PC-9 (cell line): ENCODE measurements at regions not wholly inside any gene's neighbourhood (a gene's known extent, or its start where the extent isn't known, plus 50 kb on each side); places are given as distances from the start of the nearest gene placed in this dataset.

Experiments used
- EZH2 ChIP-seq: fragments of 200-600 bp; sonication (generic); IDR thresholded peaks from 2 replicates; pipeline ENCODE4 v1.8.0; 2017; ENCODE audit warnings: antibody characterized with exemption, low read depth
- TF ChIP-seq, protein P1 (sequence below): fragments of 200-600 bp; sonication (generic); conservative IDR thresholded peaks from 2 replicates; pipeline ENCODE4 v1.6.1; 2017; ENCODE audit warnings: mixed run types, antibody characterized with exemption, mild to moderate bottlenecking, moderate library complexity

DNA sequence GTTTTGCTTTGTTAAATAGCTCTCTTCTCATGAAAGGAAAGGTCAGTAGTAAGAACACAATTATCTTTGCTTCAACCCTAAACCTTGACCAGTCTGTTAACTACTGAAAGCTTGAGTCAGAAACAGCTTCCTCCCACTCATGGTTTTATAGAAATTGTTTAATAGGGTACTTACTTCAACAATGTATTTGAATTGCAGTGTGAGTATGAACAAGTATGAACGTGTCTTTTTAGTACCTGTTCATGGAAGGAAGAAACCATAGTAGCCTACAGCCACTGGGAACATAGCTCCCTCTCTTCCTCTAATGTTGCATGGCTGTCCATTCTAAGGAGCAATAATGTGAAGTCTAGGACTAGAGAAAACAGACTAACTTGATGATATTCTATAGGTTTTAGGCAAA, 311.0 kb downstream of the MCTP2 start:
- TF ChIP-seq, protein P1, sequence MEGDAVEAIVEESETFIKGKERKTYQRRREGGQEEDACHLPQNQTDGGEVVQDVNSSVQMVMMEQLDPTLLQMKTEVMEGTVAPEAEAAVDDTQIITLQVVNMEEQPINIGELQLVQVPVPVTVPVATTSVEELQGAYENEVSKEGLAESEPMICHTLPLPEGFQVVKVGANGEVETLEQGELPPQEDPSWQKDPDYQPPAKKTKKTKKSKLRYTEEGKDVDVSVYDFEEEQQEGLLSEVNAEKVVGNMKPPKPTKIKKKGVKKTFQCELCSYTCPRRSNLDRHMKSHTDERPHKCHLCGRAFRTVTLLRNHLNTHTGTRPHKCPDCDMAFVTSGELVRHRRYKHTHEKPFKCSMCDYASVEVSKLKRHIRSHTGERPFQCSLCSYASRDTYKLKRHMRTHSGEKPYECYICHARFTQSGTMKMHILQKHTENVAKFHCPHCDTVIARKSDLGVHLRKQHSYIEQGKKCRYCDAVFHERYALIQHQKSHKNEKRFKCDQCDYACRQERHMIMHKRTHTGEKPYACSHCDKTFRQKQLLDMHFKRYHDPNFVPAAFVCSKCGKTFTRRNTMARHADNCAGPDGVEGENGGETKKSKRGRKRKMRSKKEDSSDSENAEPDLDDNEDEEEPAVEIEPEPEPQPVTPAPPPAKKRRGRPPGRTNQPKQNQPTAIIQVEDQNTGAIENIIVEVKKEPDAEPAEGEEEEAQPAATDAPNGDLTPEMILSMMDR, result no peak
- TF ChIP-seq EZH2, result no peak
